Retinal pigment epithelial cell (primary cell): ENCODE measurements at regions not wholly inside any gene's neighbourhood (a gene's known extent, or its start where the extent isn't known, plus 50 kb on each side); places are given as distances from the start of the nearest gene placed in this dataset.

Experiments used
- DNase-seq: peaks from one replicate; pipeline ENCODE4 v3.0.0-alpha.2; 2010; ENCODE audit warnings: low read depth
- H3K4me3 ChIP-seq: 2 replicates; pipeline ENCODE4 v1.5.1; 2011; ENCODE audit warnings: mild to moderate bottlenecking, low read length, control low read depth, moderate library complexity
- TF ChIP-seq, protein P1 (sequence below): conservative IDR thresholded peaks from 2 replicates; pipeline ENCODE4 v1.5.1; 2011; ENCODE audit warnings: low read depth, low read length, control low read depth, inconsistent platforms

DNA sequence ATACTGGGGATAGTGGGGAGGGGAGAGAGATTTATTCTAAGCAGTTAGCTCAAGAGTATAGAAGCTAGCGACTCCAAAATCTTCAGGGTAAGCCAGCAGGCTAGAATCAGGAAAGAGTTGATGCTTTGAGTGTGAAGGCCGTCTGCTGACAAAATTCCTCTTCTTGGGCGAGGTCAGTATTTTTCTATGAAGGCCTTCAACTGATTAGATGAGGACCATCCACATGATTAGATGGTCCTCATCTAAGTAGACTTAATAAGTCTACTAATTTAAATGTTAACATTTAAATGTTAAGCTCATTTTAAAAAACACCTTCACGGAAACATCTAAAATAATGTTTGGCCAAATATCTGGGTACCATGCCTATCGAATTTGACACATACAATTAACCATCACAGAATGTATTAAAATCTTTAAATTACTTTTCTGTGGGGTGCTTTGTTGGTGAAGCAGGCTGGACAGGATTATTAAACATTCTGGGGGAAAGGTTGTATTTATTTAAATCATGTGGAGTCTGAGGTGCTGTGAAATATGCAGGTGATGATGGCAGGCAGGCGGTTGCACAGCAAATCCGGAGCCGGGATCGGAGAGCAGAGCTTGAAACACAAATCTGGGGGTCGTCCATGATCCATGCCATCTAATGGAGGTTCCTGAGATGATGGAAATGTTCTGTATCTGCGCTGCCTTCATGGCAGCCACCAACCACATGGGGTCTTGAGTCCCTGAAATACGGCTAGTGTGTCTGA is 49.8 kb upstream of the ADORA2B start:
- TF ChIP-seq, protein P1, sequence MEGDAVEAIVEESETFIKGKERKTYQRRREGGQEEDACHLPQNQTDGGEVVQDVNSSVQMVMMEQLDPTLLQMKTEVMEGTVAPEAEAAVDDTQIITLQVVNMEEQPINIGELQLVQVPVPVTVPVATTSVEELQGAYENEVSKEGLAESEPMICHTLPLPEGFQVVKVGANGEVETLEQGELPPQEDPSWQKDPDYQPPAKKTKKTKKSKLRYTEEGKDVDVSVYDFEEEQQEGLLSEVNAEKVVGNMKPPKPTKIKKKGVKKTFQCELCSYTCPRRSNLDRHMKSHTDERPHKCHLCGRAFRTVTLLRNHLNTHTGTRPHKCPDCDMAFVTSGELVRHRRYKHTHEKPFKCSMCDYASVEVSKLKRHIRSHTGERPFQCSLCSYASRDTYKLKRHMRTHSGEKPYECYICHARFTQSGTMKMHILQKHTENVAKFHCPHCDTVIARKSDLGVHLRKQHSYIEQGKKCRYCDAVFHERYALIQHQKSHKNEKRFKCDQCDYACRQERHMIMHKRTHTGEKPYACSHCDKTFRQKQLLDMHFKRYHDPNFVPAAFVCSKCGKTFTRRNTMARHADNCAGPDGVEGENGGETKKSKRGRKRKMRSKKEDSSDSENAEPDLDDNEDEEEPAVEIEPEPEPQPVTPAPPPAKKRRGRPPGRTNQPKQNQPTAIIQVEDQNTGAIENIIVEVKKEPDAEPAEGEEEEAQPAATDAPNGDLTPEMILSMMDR = no peak
- H3K4me3 ChIP-seq = no peak overlapping the region
- no peak for DNase-seq
